BJ (cell line): ENCODE measurements at regions not wholly inside any gene's neighbourhood (a gene's known extent, or its start where the extent isn't known, plus 50 kb on each side); places are given as distances from the start of the nearest gene placed in this dataset.

ENCODE experiments used
- CTCF ChIA-PET: fragments of 350-600 bp; formaldehyde crosslinking; extraction: SDS; loops from one replicate; lab custom pipeline; 2021; ENCODE audit warnings: antibody characterized with exemption, inconsistent platforms; lab: Yijun Ruan, JAX
- POLR2A ChIA-PET: fragments of 300-600 bp; sonication (Branson Sonifier 250); formaldehyde crosslinking; extraction: SDS; loops from one replicate; lab custom pipeline; 2021; ENCODE audit warnings: antibody characterized with exemption; lab: Charles Lee
- DNase-seq: peaks from one replicate; pipeline ENCODE4 v3.0.0-alpha.2; 2011; ENCODE audit warnings: low read depth
- H3K27me3 ChIP-seq: 2 replicates; pipeline ENCODE4 v1.6.0; 2011; ENCODE audit warnings: low read length; ENCODE audit not compliant: control insufficient read depth, insufficient read depth
- H3K36me3 ChIP-seq: 2 replicates; pipeline ENCODE4 v1.5.1; 2011; ENCODE audit warnings: low read length; ENCODE audit not compliant: control insufficient read depth, insufficient read depth
- H3K4me3 ChIP-seq: 2 replicates; pipeline ENCODE4 v1.5.1; 2011; ENCODE audit warnings: low read depth, mild to moderate bottlenecking, control low read depth, low read length
- TF ChIP-seq, protein P1 (sequence below): IDR thresholded peaks from 2 replicates; pipeline ENCODE4 v1.5.1; 2011; ENCODE audit warnings: low read depth, mild to moderate bottlenecking, control low read depth, inconsistent platforms, low read length, moderate library complexity; ENCODE audit not compliant: insufficient read depth

- Histone ChIP-seq H3K36me3 (no peaks in the 10 kb centered on the region), H3K27me3 (no peaks in the 10 kb centered on the region), H3K4me3 (no peak overlapping the region)
- ChIA-PET POLR2A (interaction anchor here (0.6 kb wide), 1 partner anchor 162 kb away, joined by 3 read pairs; no protein-coding TSS in a partner anchor), CTCF (interaction anchor here (0.7 to 0.9 kb wide), 2 partner anchors 12 to 224 kb away, joined by 3 read pairs; no protein-coding TSS in a partner anchor)
- DNase-seq = no peak
- TF ChIP-seq, protein P1, sequence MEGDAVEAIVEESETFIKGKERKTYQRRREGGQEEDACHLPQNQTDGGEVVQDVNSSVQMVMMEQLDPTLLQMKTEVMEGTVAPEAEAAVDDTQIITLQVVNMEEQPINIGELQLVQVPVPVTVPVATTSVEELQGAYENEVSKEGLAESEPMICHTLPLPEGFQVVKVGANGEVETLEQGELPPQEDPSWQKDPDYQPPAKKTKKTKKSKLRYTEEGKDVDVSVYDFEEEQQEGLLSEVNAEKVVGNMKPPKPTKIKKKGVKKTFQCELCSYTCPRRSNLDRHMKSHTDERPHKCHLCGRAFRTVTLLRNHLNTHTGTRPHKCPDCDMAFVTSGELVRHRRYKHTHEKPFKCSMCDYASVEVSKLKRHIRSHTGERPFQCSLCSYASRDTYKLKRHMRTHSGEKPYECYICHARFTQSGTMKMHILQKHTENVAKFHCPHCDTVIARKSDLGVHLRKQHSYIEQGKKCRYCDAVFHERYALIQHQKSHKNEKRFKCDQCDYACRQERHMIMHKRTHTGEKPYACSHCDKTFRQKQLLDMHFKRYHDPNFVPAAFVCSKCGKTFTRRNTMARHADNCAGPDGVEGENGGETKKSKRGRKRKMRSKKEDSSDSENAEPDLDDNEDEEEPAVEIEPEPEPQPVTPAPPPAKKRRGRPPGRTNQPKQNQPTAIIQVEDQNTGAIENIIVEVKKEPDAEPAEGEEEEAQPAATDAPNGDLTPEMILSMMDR = no peak
These were observed 77.2 kb downstream of the CEBPB start for GRCh38 chr20:50267866-50268219.

DNA sequence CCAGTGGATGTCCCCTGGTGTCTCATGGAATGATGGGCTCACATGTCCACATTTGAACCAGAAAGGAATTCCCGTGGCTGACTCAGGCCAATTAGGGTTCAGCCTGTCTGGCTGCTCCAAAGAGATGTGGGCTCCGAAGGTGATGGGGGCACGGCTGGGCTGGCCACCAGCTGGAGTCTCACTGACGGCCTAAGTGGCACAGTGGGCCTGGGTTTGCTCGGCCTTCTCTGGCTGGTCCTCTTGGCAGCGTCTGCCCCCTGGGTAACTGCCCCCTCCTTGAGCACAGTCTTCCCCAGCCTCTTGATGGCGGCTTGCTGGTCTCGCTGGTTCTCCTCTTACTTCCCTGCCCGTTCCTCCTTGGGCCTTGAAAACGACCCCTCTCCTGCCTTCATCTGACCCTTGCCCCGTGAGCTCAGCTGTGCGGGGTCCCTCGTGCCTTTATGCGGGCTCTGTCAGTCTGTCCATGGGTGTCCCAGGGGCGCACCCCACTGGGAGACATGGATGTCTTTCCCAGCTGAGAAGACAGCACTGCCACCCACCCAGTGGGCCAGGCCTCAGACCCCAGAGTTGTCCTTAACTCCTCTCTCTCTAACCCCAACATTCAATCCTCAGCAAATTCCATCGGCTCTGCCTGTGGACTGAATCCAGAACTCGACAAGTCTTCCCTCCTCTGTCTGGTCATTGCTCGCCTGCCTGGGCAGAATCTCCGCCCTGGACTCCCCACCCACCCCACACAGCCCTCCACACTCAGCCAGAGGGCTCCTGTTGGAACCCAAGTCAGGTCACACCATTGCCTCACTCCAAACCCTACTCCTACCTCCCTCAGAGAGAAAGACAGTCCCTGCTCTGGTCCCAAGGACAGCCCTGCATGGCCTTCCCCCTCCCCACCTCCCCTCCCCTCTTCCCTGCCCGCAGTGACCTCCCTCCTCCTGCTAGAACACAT, 78.7 kb downstream of the CEBPB start:
- no peaks in the 10 kb centered on the region for H3K27me3 ChIP-seq
- DNase-seq = no peak
- ChIA-PET POLR2A (no interaction called here), CTCF (no interaction called here)
- TF ChIP-seq, protein P1 = no peak
- no peaks in the 10 kb centered on the region for H3K36me3 ChIP-seq
- H3K4me3 ChIP-seq = no peak overlapping the region

- ChIA-PET POLR2A (no interaction called here), CTCF (interaction anchor here (0.9 to 1.4 kb wide), 2 partner anchors 15 to 81 kb away, joined by 4 to 6 read pairs; no protein-coding TSS in a partner anchor)
- H3K27me3 ChIP-seq = no peaks in the 10 kb centered on the region
- no peaks in the 10 kb centered on the region for H3K36me3 ChIP-seq
- no peak for DNase-seq
- TF ChIP-seq, protein P1 = no peak
- H3K4me3 ChIP-seq = no peak overlapping the region
These were observed 79.4 kb downstream of the CEBPB start for GRCh38 chr20:50270034-50270395.

- CTCF ChIA-PET = interaction anchor here (0.9 to 1.4 kb wide), 2 partner anchors 15 to 82 kb away, joined by 4 to 6 read pairs; no protein-coding TSS in a partner anchor
- TF ChIP-seq, protein P1 = no peak
- Histone ChIP-seq H3K36me3 (no peaks in the 10 kb centered on the region), H3K27me3 (no peaks in the 10 kb centered on the region), H3K4me3 (no peak overlapping the region)
- POLR2A ChIA-PET = no interaction called here
- no peak for DNase-seq
These were observed 79.9 kb downstream of the CEBPB start for GRCh38 chr20:50270569-50270968.

- DNase-seq = no peak
- CTCF ChIA-PET = interaction anchor here (1.4 kb wide), 1 partner anchor 82 kb away, joined by 6 read pairs; no protein-coding TSS in a partner anchor
- POLR2A ChIA-PET = no interaction called here
These were observed 80.5 kb downstream of the CEBPB start for GRCh38 chr20:50271176-50271575.

More at GRCh38 chr20:50271176-50271575, 80.5 kb downstream of the CEBPB start:
- Histone ChIP-seq H3K36me3 (no peaks in the 10 kb centered on the region), H3K4me3 (no peak overlapping the region), H3K27me3 (no peaks in the 10 kb centered on the region)
- TF ChIP-seq, protein P1 = no peak
